B cell (primary cell): ENCODE measurements at regions not wholly inside any gene's neighbourhood (a gene's known extent, or its start where the extent isn't known, plus 50 kb on each side); places are given as distances from the start of the nearest gene placed in this dataset.

Experiments
- ATAC-seq: fragments of 200-7000 bp; cut with Tn5 transposase; one replicate; pipeline ENCODE4 v1.10.0; 2021; ENCODE audit warnings: low read depth, mild to moderate bottlenecking, moderate number of reproducible peaks, moderate library complexity
- CTCF ChIA-PET: fragments of 350-600 bp; sonication (Branson Sonifier 250); formaldehyde crosslinking; loops from one replicate; lab custom pipeline; 2021; ENCODE audit warnings: antibody characterized with exemption, inconsistent platforms; lab: Charles Lee
- POLR2A ChIA-PET: fragments of 350-600 bp; sonication (Branson Sonifier 250); formaldehyde crosslinking; loops from one replicate; lab custom pipeline; 2021; ENCODE audit warnings: antibody characterized with exemption; lab: Charles Lee
- DNase-seq: peaks from one replicate; pipeline ENCODE4 v3.0.0; 2013
- H2AFZ ChIP-seq: 2 replicates; pipeline ENCODE4 v1.6.1; 2012; ENCODE audit warnings: mild to moderate bottlenecking, low read depth, low read length; ENCODE audit not compliant: insufficient read depth, poor library complexity, severe bottlenecking
- H3K27ac ChIP-seq, 2 donors: 1 replicate in 1 of 2; 2 replicates in 1 of 2; pipeline ENCODE4 v1.5.1; 2012 to 2013; ENCODE audit warnings: low read length in 2 of 2, mild to moderate bottlenecking in 2 of 2, moderate library complexity in 1 of 2
- H3K27me3 ChIP-seq, 4 experiments: fragments of 200-600 bp in 1 of 4; sonication (generic) in 1 of 4; replicated peaks in 1 of 4; 1 replicate in 2 of 4; 2 replicates in 2 of 4; pipeline versions ENCODE4 v1.6.1 to v1.7.0; 2013 to 2016; ENCODE audit warnings: low read length in 3 of 4, mild to moderate bottlenecking in 2 of 4, mixed read lengths in 1 of 4, moderate library complexity in 1 of 4; ENCODE audit not compliant: insufficient read depth in 4 of 4, control insufficient read depth in 3 of 4; ENCODE audit errors: control extremely low read depth in 1 of 4
- H3K36me3 ChIP-seq, 2 experiments: replicated peaks in 1 of 2; 1 replicate in 1 of 2; 2 replicates in 1 of 2; pipeline versions ENCODE4 v1.6.1 to v1.7.1; 2013; ENCODE audit warnings: low read length in 1 of 2; ENCODE audit not compliant: insufficient read depth in 2 of 2, control insufficient read depth in 1 of 2; ENCODE audit errors: control extremely low read depth in 1 of 2, extremely low read depth in 1 of 2
- H3K4me1 ChIP-seq, 2 donors: fragments of 200-600 bp in 1 of 2; sonication (generic) in 1 of 2; 1 replicate in 1 of 2; 2 replicates in 1 of 2; pipeline versions ENCODE4 v1.5.1 to v1.6.1; 2013 to 2017; ENCODE audit warnings: low read length in 2 of 2; ENCODE audit not compliant: control insufficient read depth in 2 of 2, insufficient read depth in 2 of 2
- H3K4me2 ChIP-seq: replicated peaks from 2 replicates; pipeline ENCODE3; 2012; ENCODE audit warnings: mild to moderate bottlenecking, low read depth, low read length; ENCODE audit not compliant: poor library complexity, severe bottlenecking
- H3K4me3 ChIP-seq, 5 experiments: fragments of 200-600 bp in 1 of 5; sonication (generic) in 1 of 5; 1 replicate in 3 of 5; 2 replicates in 2 of 5; pipeline versions ENCODE4 v1.5.1 to v1.7.0; 2011 to 2016; ENCODE audit warnings: low read length in 4 of 5, mild to moderate bottlenecking in 4 of 5, low read depth in 2 of 5, control low read depth in 1 of 5, moderate library complexity in 1 of 5; ENCODE audit not compliant: insufficient read depth in 1 of 5; ENCODE audit errors: control extremely low read depth in 1 of 5, extremely low read depth in 1 of 5
- H3K79me2 ChIP-seq: fragments of 200-600 bp; sonication (generic); one replicate; pipeline ENCODE4 v1.6.0; 2016; ENCODE audit warnings: low read length; ENCODE audit not compliant: control insufficient read depth, insufficient read depth
- H3K9ac ChIP-seq: fragments of 200-600 bp; sonication (generic); 2 replicates; pipeline ENCODE4 v1.6.1; 2017; ENCODE audit warnings: mild to moderate bottlenecking, low read length, moderate library complexity
- H3K9me3 ChIP-seq, 3 donors: one replicate each; pipeline versions ENCODE4 v1.6.1 to v1.7.1; 2013; ENCODE audit warnings: low read length in 2 of 3; ENCODE audit not compliant: control insufficient read depth in 2 of 3, insufficient read depth in 1 of 3; ENCODE audit errors: control extremely low read depth in 1 of 3
- H4K20me1 ChIP-seq: 2 replicates; pipeline ENCODE4 v1.6.0; 2012; ENCODE audit warnings: mild to moderate bottlenecking, low read length; ENCODE audit not compliant: insufficient read depth, control insufficient read depth, poor library complexity, severe bottlenecking
- H3K27ac Mint-ChIP-seq: one replicate; pipeline ENCODE4 v1.8.0; 2021; ENCODE audit warnings: mixed read lengths
- H3K27me3 Mint-ChIP-seq: one replicate; pipeline ENCODE4 v1.8.0; 2021; ENCODE audit warnings: mixed read lengths
- H3K4me1 Mint-ChIP-seq: one replicate; pipeline ENCODE4 v1.8.0; 2021; ENCODE audit warnings: mixed read lengths
- H3K4me3 Mint-ChIP-seq: one replicate; pipeline ENCODE4 v1.8.0; 2021; ENCODE audit warnings: mixed read lengths
- H3K9me3 Mint-ChIP-seq: one replicate; pipeline ENCODE4 v1.8.0; 2022; ENCODE audit warnings: mixed read lengths; ENCODE audit not compliant: insufficient read depth
- EZH2 ChIP-seq: IDR thresholded peaks from 2 replicates; pipeline ENCODE4 v1.6.1; 2012; ENCODE audit warnings: borderline replicate concordance, low read depth, mild to moderate bottlenecking, moderate library complexity, low read length; ENCODE audit not compliant: insufficient read depth, poor library complexity, severe bottlenecking
- WGBS: methylation state at CpG from one replicate; pipeline ENCODE4 v1.1.5; 2013; ENCODE audit warnings: missing lambda C conversion rate; ENCODE audit not compliant: insufficient coverage; 5-methylcytosine and 5-hydroxymethylcytosine counted together
- intact Hi-C: fragments of 100-400 bp; cut with micrococcal nuclease; formaldehyde crosslinking; loops from one replicate; pipeline ENCODE4 v1.10.0; 2022
- TF ChIP-seq, protein P1 (sequence below): fragments of 200-600 bp; IDR thresholded peaks from one replicate; pipeline ENCODE4 v1.8.0; 2022; ENCODE audit warnings: antibody characterized with exemption, mild to moderate bottlenecking

DNA sequence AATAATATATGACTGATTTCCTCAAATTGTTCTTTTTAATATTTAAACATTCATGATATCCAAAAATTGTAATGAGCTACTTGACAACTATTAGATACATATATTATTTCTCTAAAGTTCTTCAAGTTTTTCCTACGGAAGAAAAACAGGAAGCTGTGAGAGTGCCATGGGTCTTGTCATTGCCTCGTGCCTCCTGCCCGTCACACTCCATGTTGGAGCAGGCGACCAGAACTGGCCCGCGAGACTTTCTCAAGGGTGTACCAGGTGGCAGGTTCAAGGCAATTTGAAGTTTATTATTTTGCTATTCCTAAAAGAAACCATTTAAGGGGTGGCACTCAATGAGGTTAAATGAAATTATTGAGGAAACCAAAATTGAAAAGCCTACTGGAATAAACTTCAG, 337.2 kb downstream of the HACE1 start:
- CTCF ChIA-PET, result no interaction called here

GRCh38 chr6:104521176-104521575, 338.5 kb downstream of the HACE1 start:
- no peaks in the 10 kb centered on the region for H3K79me2 ChIP-seq
- 88% methylated on average over 1 of the region's 3 CpGs for WGBS
- POLR2A ChIA-PET, result no interaction called here
- H3K27me3 ChIP-seq, result no peaks in the 10 kb centered on the region
- no peak overlapping the region for H3K27ac Mint-ChIP-seq
- CTCF ChIA-PET, result interaction anchor here (1.2 kb wide), 1 partner anchor 10 kb away, joined by 3 read pairs; no protein-coding TSS in a partner anchor
- no peaks in the 10 kb centered on the region for H3K9me3 ChIP-seq
- ATAC-seq, result no peak
- no peaks in the 10 kb centered on the region for H3K4me1 Mint-ChIP-seq
- no peak overlapping the region for H3K4me3 ChIP-seq
- intact Hi-C loops, result no loop called here
- no peak overlapping the region for H3K4me2 ChIP-seq
- no peak overlapping the region for H3K27ac ChIP-seq
- TF ChIP-seq, protein P1, sequence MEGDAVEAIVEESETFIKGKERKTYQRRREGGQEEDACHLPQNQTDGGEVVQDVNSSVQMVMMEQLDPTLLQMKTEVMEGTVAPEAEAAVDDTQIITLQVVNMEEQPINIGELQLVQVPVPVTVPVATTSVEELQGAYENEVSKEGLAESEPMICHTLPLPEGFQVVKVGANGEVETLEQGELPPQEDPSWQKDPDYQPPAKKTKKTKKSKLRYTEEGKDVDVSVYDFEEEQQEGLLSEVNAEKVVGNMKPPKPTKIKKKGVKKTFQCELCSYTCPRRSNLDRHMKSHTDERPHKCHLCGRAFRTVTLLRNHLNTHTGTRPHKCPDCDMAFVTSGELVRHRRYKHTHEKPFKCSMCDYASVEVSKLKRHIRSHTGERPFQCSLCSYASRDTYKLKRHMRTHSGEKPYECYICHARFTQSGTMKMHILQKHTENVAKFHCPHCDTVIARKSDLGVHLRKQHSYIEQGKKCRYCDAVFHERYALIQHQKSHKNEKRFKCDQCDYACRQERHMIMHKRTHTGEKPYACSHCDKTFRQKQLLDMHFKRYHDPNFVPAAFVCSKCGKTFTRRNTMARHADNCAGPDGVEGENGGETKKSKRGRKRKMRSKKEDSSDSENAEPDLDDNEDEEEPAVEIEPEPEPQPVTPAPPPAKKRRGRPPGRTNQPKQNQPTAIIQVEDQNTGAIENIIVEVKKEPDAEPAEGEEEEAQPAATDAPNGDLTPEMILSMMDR, result no peak
- no peak for TF ChIP-seq EZH2
- no peak overlapping the region for H3K9ac ChIP-seq
- no peaks in the 10 kb centered on the region for H3K36me3 ChIP-seq
- no peak for DNase-seq
- H3K9me3 Mint-ChIP-seq, result no peaks in the 10 kb centered on the region
- no peaks in the 10 kb centered on the region for H4K20me1 ChIP-seq
- H3K27me3 Mint-ChIP-seq, result no peaks in the 10 kb centered on the region
- H3K4me1 ChIP-seq, result no peaks in the 10 kb centered on the region
- no peak overlapping the region for H2AFZ ChIP-seq
- no peak overlapping the region for H3K4me3 Mint-ChIP-seq

More for the DNA sequence above, 337.2 kb downstream of the HACE1 start:
- Histone ChIP-seq H3K36me3 (no peaks in the 10 kb centered on the region), H3K4me3 (no peak overlapping the region), H2AFZ (no peak overlapping the region), H3K9ac (no peak overlapping the region), H4K20me1 (no peaks in the 10 kb centered on the region), H3K27me3 (no peaks in the 10 kb centered on the region), H3K79me2 (no peaks in the 10 kb centered on the region), H3K9me3 (no peaks in the 10 kb centered on the region), H3K4me1 (no peaks in the 10 kb centered on the region), H3K4me2 (no peak overlapping the region), H3K27ac (no peak overlapping the region)
- no peak for TF ChIP-seq EZH2
- TF ChIP-seq, protein P1, result no peak
- POLR2A ChIA-PET, result no interaction called here
- WGBS, result 33% methylated on average over 3 of the region's 6 CpGs
- intact Hi-C loops, result no loop called here
- no peaks in the 10 kb centered on the region for H3K27me3 Mint-ChIP-seq
- H3K9me3 Mint-ChIP-seq, result no peaks in the 10 kb centered on the region
- no peak overlapping the region for H3K4me3 Mint-ChIP-seq
- DNase-seq (no peak), ATAC-seq (no peak)
- H3K4me1 Mint-ChIP-seq, result no peaks in the 10 kb centered on the region
- H3K27ac Mint-ChIP-seq, result no peak overlapping the region
